Brain microvascular endothelial cell (primary cell): ENCODE measurements at regions not wholly inside any gene's neighbourhood (a gene's known extent, or its start where the extent isn't known, plus 50 kb on each side); places are given as distances from the start of the nearest gene placed in this dataset.
"Not testable (repeated sequence)": the region's sequence is repeated elsewhere in the genome, so short reads cannot be mapped to it uniquely, and the experiment has no call there.

Experiments
- DNase-seq: peaks from one replicate; pipeline ENCODE4 v3.0.0-alpha.2; 2020
- H3K27ac ChIP-seq: fragments of 250-450 bp; sonication (Bioruptor Pico); 2 replicates; pipeline ENCODE4 v1.5.1; 2020; ENCODE audit warnings: mild to moderate bottlenecking, moderate library complexity
- H3K27me3 ChIP-seq: fragments of 250-450 bp; sonication (Bioruptor Pico); replicated peaks from 2 replicates; pipeline ENCODE4 v1.5.1; 2020; ENCODE audit warnings: mild to moderate bottlenecking
- H3K36me3 ChIP-seq: fragments of 250-450 bp; sonication (Bioruptor Pico); replicated peaks from 2 replicates; pipeline ENCODE4 v1.5.1; 2020; ENCODE audit warnings: mild to moderate bottlenecking
- H3K4me3 ChIP-seq: 2 replicates; pipeline ENCODE4 v1.5.1; 2011; ENCODE audit warnings: low read depth, mild to moderate bottlenecking, control low read depth, low read length, moderate library complexity
- CTCF ChIP-seq: IDR thresholded peaks from 2 replicates; pipeline ENCODE4 v1.5.1; 2011; ENCODE audit warnings: low read depth, mild to moderate bottlenecking, moderate library complexity, low read length, control low read depth, inconsistent platforms; ENCODE audit errors: missing control alignments
- in situ Hi-C: cut with HindIII; loops from 2 replicates; pipeline ENCODE4 v1.10.0; 2017; ENCODE audit warnings: low sequenced_read_pairs, low pct_ligation_motif_present

GRCh38 chr6:106788761-106789160 is 159.4 kb downstream of the QRSL1 start:
- in situ Hi-C loops: no loop called here
- Histone ChIP-seq H3K4me3 (no peak overlapping the region), H3K36me3 (no peaks in the 10 kb centered on the region), H3K27ac (no peak overlapping the region), H3K27me3 (no peaks in the 10 kb centered on the region)
- TF ChIP-seq CTCF: no peak
- no peak for DNase-seq

GRCh38 chr6:106787327-106788196 is 158.2 kb downstream of the QRSL1 start:
- Histone ChIP-seq H3K27ac (no peak overlapping the region), H3K4me3 (no peak overlapping the region), H3K36me3 (no peaks in the 10 kb centered on the region), H3K27me3 (no peaks in the 10 kb centered on the region)
- no peak for DNase-seq
- TF ChIP-seq CTCF: no peak
- in situ Hi-C loops: no loop called here

- in situ Hi-C loops: no loop called here
- Histone ChIP-seq H3K4me3 (no peak overlapping the region), H3K27me3 (no peaks in the 10 kb centered on the region), H3K36me3 (no peaks in the 10 kb centered on the region), H3K27ac (no peak overlapping the region)
- no peak for TF ChIP-seq CTCF
- DNase-seq: no peak
Observed at GRCh38 chr6:106785298-106785697, 155.9 kb downstream of the QRSL1 start.

- in situ Hi-C loops: no loop called here
- H3K4me3 ChIP-seq: no peak overlapping the region
- H3K27me3 ChIP-seq: no peaks in the 10 kb centered on the region
- H3K36me3 ChIP-seq: no peaks in the 10 kb centered on the region
- DNase-seq: no peak
- H3K27ac ChIP-seq: no peak overlapping the region
- no peak for TF ChIP-seq CTCF
Observed at GRCh38 chr6:106783640-106784566, 154.5 kb downstream of the QRSL1 start.

- in situ Hi-C loops: no loop called here
- H3K27ac ChIP-seq: no peak overlapping the region
Observed at GRCh38 chr6:106782536-106783285, 153.3 kb downstream of the QRSL1 start.

GRCh38 chr6:106779552-106779951 is 150.2 kb downstream of the QRSL1 start:
- H3K4me3 ChIP-seq, H3K36me3 ChIP-seq, H3K27ac ChIP-seq, H3K27me3 ChIP-seq, DNase-seq, in situ Hi-C loops: not testable (repeated sequence)

More at GRCh38 chr6:106782536-106783285, 153.3 kb downstream of the QRSL1 start:
- Histone ChIP-seq H3K36me3 (no peaks in the 10 kb centered on the region), H3K27me3 (no peaks in the 10 kb centered on the region), H3K4me3 (no peak overlapping the region)
- no peak for DNase-seq
- TF ChIP-seq CTCF: no peak
